HCT116 (cell line): ENCODE measurements at regions not wholly inside any gene's neighbourhood (a gene's known extent, or its start where the extent isn't known, plus 50 kb on each side); places are given as distances from the start of the nearest gene placed in this dataset.

Source experiments
- ATAC-seq: fragments of 200-7000 bp; cut with Tn5 transposase; 2 replicates; pipeline ENCODE4 v1.9.1; 2020; ENCODE audit warnings: mild to moderate bottlenecking, moderate library complexity
- BruUV-seq: library from RNA; stranded (reverse); fragments of 400-500 nt; replicated peaks from 2 replicates; lab custom pipeline; 2021; lab: Mats Ljungman, UMichigan
- CTCF ChIA-PET: fragments of 300-600 bp; sonication (Branson Sonifier 250); formaldehyde crosslinking; loops from one replicate; lab custom pipeline; 2021; ENCODE audit warnings: antibody characterized with exemption; lab: Charles Lee
- POLR2A ChIA-PET: fragments of 300-600, 350-600 bp; sonication (Branson Sonifier 250); formaldehyde crosslinking; loops from one replicate; lab custom pipeline; 2021; ENCODE audit warnings: antibody characterized with exemption; lab: Charles Lee
- RAD21 ChIA-PET, 2 experiments: fragments of 300-600 bp; sonication (Branson Sonifier 250); formaldehyde crosslinking; loops; one replicate each; lab custom pipeline; 2023; ENCODE audit warnings: low total read pairs in 2 of 2; ENCODE audit not compliant: uncharacterized antibody in 2 of 2, unreplicated experiment in 2 of 2, low non-redundant PET in 1 of 2; lab: Charles Lee
- DNase-seq: peaks from one replicate; pipeline ENCODE4 v3.0.0-alpha.2; 2010; ENCODE audit warnings: low read depth, low spot score
- H2AFZ ChIP-seq: fragments of 200-600 bp; shearing (Covaris generic), sonication (generic); 2 replicates; pipeline ENCODE4 v1.6.1; 2017; ENCODE audit warnings: low read depth, mixed run types, mixed read lengths, antibody characterized with exemption, low read length; ENCODE audit not compliant: poor library complexity, severe bottlenecking
- H3K27ac ChIP-seq: 2 replicates; pipeline ENCODE4 v1.5.1; 2012; ENCODE audit warnings: low read depth, low read length
- H3K27me3 ChIP-seq: fragments of 200-600 bp; sonication (generic); 2 replicates; pipeline ENCODE4 v1.6.1; 2016; ENCODE audit warnings: mixed run types, low read length, mixed read lengths; ENCODE audit not compliant: insufficient read depth
- H3K36me3 ChIP-seq, 2 experiments: fragments of 200-500 bp in 1 of 2; fragments of 200-600 bp in 1 of 2; sonication (Bioruptor generic) in 1 of 2; sonication (generic) in 1 of 2; 2 replicates each; pipeline versions ENCODE4 v1.5.1 to v1.6.1; 2014 to 2016; ENCODE audit warnings: low read length in 2 of 2, inconsistent platforms in 1 of 2, mixed read lengths in 1 of 2, mixed run types in 1 of 2; ENCODE audit not compliant: insufficient read depth in 2 of 2, control insufficient read depth in 1 of 2
- H3K4me1 ChIP-seq, 2 experiments: fragments of 200-600 bp in 1 of 2; sonication (generic) in 1 of 2; 2 replicates each; pipeline versions ENCODE4 v1.5.1 to v1.6.1; 2012 to 2017; ENCODE audit warnings: low read length in 2 of 2, inconsistent platforms in 1 of 2, mild to moderate bottlenecking in 1 of 2, mixed read lengths in 1 of 2, mixed run types in 1 of 2, moderate library complexity in 1 of 2; ENCODE audit not compliant: insufficient read depth in 2 of 2, control insufficient read depth in 1 of 2
- H3K4me2 ChIP-seq: fragments of 200-600 bp; sonication (generic); 2 replicates; pipeline ENCODE4 v1.6.1; 2017; ENCODE audit warnings: mixed run types, low read length, mixed read lengths
- H3K4me3 ChIP-seq, 2 experiments: fragments of 200-600 bp in 1 of 2; sonication (generic) in 1 of 2; replicated peaks in 1 of 2; 2 replicates each; pipeline ENCODE4 v1.5.1; 2011 to 2016; ENCODE audit warnings: low read length in 2 of 2, control low read depth in 1 of 2, low read depth in 1 of 2, mild to moderate bottlenecking in 1 of 2, mixed read lengths in 1 of 2, mixed run types in 1 of 2
- H3K79me2 ChIP-seq: fragments of 200-600 bp; sonication (generic); 2 replicates; pipeline ENCODE4 v1.6.1; 2017; ENCODE audit warnings: mild to moderate bottlenecking, mixed run types, low read length, moderate library complexity, mixed read lengths; ENCODE audit not compliant: insufficient read depth
- H3K9ac ChIP-seq: fragments of 200-600 bp; sonication (generic); 2 replicates; pipeline ENCODE4 v1.6.1; 2016; ENCODE audit warnings: low read length, mixed read lengths
- H3K9me2 ChIP-seq: fragments of 200-600 bp; sonication (generic), shearing (Covaris generic); 2 replicates; pipeline ENCODE4 v1.6.1; 2017; ENCODE audit warnings: mixed run types, mild to moderate bottlenecking, moderate library complexity; ENCODE audit not compliant: insufficient read depth
- H3K9me3 ChIP-seq, 2 experiments: fragments of 200-500 bp in 1 of 2; fragments of 200-600 bp in 1 of 2; sonication (Bioruptor generic) in 1 of 2; sonication (generic) in 1 of 2; 2 replicates each; pipeline ENCODE4 v1.6.1; 2014 to 2017; ENCODE audit warnings: low read length in 2 of 2, mixed read lengths in 2 of 2, inconsistent platforms in 1 of 2, low read depth in 1 of 2, mild to moderate bottlenecking in 1 of 2, mixed run types in 1 of 2, moderate library complexity in 1 of 2; ENCODE audit not compliant: control insufficient read depth in 1 of 2, insufficient read depth in 1 of 2
- H4K20me1 ChIP-seq: fragments of 200-600 bp; sonication (generic), shearing (Covaris generic); 2 replicates; pipeline ENCODE4 v1.6.1; 2017; ENCODE audit warnings: mixed run types, mild to moderate bottlenecking, moderate library complexity; ENCODE audit not compliant: insufficient read depth
- CEBPB ChIP-seq: IDR thresholded peaks from 2 replicates; pipeline ENCODE4 v1.6.1; 2012; ENCODE audit warnings: low read depth
- ELF1 ChIP-seq: IDR thresholded peaks from 2 replicates; pipeline ENCODE4 v1.6.1; 2012; ENCODE audit warnings: low read depth, borderline replicate concordance
- EZH2 ChIP-seq: fragments of 200-600 bp; sonication (generic); IDR thresholded peaks from 2 replicates; pipeline ENCODE4 v1.6.1; 2017; ENCODE audit warnings: antibody characterized with exemption, mixed run types
- FOSL1 ChIP-seq: IDR thresholded peaks from 2 replicates; pipeline ENCODE4 v1.6.1; 2012; ENCODE audit warnings: low read depth
- JUND ChIP-seq: IDR thresholded peaks from 2 replicates; pipeline ENCODE4 v1.6.1; 2012
- POLR2A ChIP-seq: IDR thresholded peaks from 2 replicates; pipeline ENCODE4 v1.7.0; 2011; ENCODE audit warnings: borderline replicate concordance; ENCODE audit not compliant: insufficient read depth, insufficient read length; ENCODE audit errors: extremely low read depth
- POLR2AphosphoS5 ChIP-seq: IDR thresholded peaks from 2 replicates; pipeline ENCODE4 v1.6.1; 2011; ENCODE audit warnings: mild to moderate bottlenecking, low read depth, low read length, moderate library complexity
- SIN3A ChIP-seq: IDR thresholded peaks from 2 replicates; pipeline ENCODE4 v1.6.1; 2012; ENCODE audit warnings: low read depth
- YY1 ChIP-seq: IDR thresholded peaks from 2 replicates; pipeline ENCODE4 v1.6.1; 2011; ENCODE audit warnings: low read length, low read depth, moderate library complexity, mild to moderate bottlenecking; ENCODE audit not compliant: insufficient replicate concordance; ENCODE audit errors: extremely low read depth
- ZFX ChIP-seq: fragments of 450-650 bp; IDR thresholded peaks from 2 replicates; pipeline ENCODE4 v1.6.1; 2017
- intact Hi-C: fragments of 100-400 bp; cut with micrococcal nuclease; formaldehyde crosslinking; loops from 2 replicates; pipeline ENCODE4 v1.10.0; 2022

DNA sequence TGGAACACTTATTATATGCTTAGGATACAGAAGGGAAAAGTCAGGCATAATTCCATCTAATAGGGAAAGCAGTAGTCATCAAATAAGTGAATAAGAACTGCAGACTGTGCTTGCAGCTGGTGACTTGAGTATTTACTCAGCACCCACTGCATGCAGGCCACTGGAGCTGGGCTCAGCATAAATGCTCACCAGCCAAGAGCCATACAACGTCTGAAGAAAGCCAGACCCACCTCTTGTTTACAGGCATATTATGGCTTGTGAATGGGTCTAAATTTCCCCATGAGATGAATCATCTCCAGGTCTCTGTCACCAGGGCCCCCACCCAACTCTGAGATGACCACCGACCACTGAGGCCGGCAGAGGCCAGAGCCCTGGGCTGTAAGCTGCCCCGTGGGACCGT is 123.8 kb upstream of the PKDCC start:
- no peaks in the 10 kb centered on the region for H3K36me3 ChIP-seq
- intact Hi-C loops, result no loop called here
- H3K4me3 ChIP-seq, result no peak overlapping the region
- no peaks in the 10 kb centered on the region for H3K9me2 ChIP-seq
- no peak overlapping the region for H2AFZ ChIP-seq
- H3K27me3 ChIP-seq, result peaks cover 4% of the 10 kb centered on the region; the same call in 1 of the 2 replicates
- DNase-seq, result no peak
- no peak overlapping the region for H3K9ac ChIP-seq
- no peak overlapping the region for H3K4me2 ChIP-seq
- ChIA-PET POLR2A (no interaction called here), RAD21 (no interaction called here)
- peaks cover 6 to 25% of the 10 kb centered on the region in 2 experiments; a peak in 1 of 4 replicates for H3K4me1 ChIP-seq
- no peaks in the 10 kb centered on the region for H3K9me3 ChIP-seq
- H4K20me1 ChIP-seq, result no peaks in the 10 kb centered on the region
- no peaks in the 10 kb centered on the region for H3K79me2 ChIP-seq
- no TSS peak for BruUV-seq
- H3K27ac ChIP-seq, result no peak overlapping the region
- ATAC-seq, result no peak
- no peak for TF ChIP-seq POLR2A
- no peak for TF ChIP-seq ZFX
- no peak for TF ChIP-seq EZH2
- no peak for TF ChIP-seq CEBPB
- TF ChIP-seq SIN3A, result no peak
- no peak for TF ChIP-seq FOSL1
- TF ChIP-seq ELF1, result no peak
- no peak for TF ChIP-seq POLR2AphosphoS5
- no peak for TF ChIP-seq JUND
- TF ChIP-seq, all 23 proteins: peak for 0
- CTCF ChIA-PET, result no interaction called here

GRCh38 chr2:41924709-41925408 is 123.0 kb upstream of the PKDCC start:
- no peaks in the 10 kb centered on the region for H3K9me3 ChIP-seq
- CTCF ChIA-PET, result no interaction called here
- no peaks in the 10 kb centered on the region for H3K79me2 ChIP-seq
- H4K20me1 ChIP-seq, result no peaks in the 10 kb centered on the region
- no peak overlapping the region for H2AFZ ChIP-seq
- H3K27me3 ChIP-seq, result peaks cover 4% of the 10 kb centered on the region; the same call in 1 of the 2 replicates
- POLR2A ChIA-PET, result interaction anchor here (0.5 kb wide), 1 partner anchor 74 kb away, joined by 3 read pairs; no protein-coding TSS in a partner anchor
- H3K36me3 ChIP-seq, result no peaks in the 10 kb centered on the region
- peaks cover 6 to 25% of the 10 kb centered on the region in 2 experiments; a peak in 1 of 4 replicates for H3K4me1 ChIP-seq
- H3K9ac ChIP-seq, result no peak overlapping the region
- no TSS peak for BruUV-seq
- DNase-seq, result no peak
- H3K9me2 ChIP-seq, result no peaks in the 10 kb centered on the region
- intact Hi-C loops, result no loop called here
- TF ChIP-seq YY1 (no peak), ZFX (no peak), POLR2A (no peak)
- RAD21 ChIA-PET, result no interaction called here
- no peak overlapping the region for H3K4me2 ChIP-seq
- H3K27ac ChIP-seq, result no peak overlapping the region
- no peak for ATAC-seq
- no peak overlapping the region for H3K4me3 ChIP-seq
